HCT116 (cell line): ENCODE measurements at regions not wholly inside any gene's neighbourhood (a gene's known extent, or its start where the extent isn't known, plus 50 kb on each side); places are given as distances from the start of the nearest gene placed in this dataset.

ENCODE experiments used
- CTCF ChIP-seq, 3 experiments: fragments of 200-600 bp in 1 of 3; sonication (generic) in 1 of 3; IDR thresholded peaks in 2 of 3; conservative IDR thresholded peaks in 1 of 3; 2 replicates each; pipeline ENCODE4 v1.5.1; 2012 to 2017; ENCODE audit warnings: low read depth in 2 of 3, low read length in 2 of 3, antibody characterized with exemption in 1 of 3, borderline replicate concordance in 1 of 3, control low read depth in 1 of 3, mild to moderate bottlenecking in 1 of 3, mixed read lengths in 1 of 3, mixed run types in 1 of 3, moderate library complexity in 1 of 3; ENCODE audit not compliant: insufficient read depth in 1 of 3
- POLR2A ChIP-seq: IDR thresholded peaks from 2 replicates; pipeline ENCODE4 v1.7.0; 2011; ENCODE audit warnings: borderline replicate concordance; ENCODE audit not compliant: insufficient read depth, insufficient read length; ENCODE audit errors: extremely low read depth
- POLR2AphosphoS5 ChIP-seq: IDR thresholded peaks from 2 replicates; pipeline ENCODE4 v1.6.1; 2011; ENCODE audit warnings: mild to moderate bottlenecking, low read depth, low read length, moderate library complexity
- SP1 ChIP-seq: IDR thresholded peaks from 2 replicates; pipeline ENCODE4 v1.6.1; 2012; ENCODE audit warnings: low read depth
- TCF7L2 ChIP-seq: IDR thresholded peaks from 2 replicates; pipeline ENCODE4 v1.7.0; 2011; ENCODE audit warnings: borderline replicate concordance, inconsistent platforms; ENCODE audit not compliant: insufficient read depth, insufficient read length; ENCODE audit errors: extremely low read depth
- YY1 ChIP-seq: IDR thresholded peaks from 2 replicates; pipeline ENCODE4 v1.6.1; 2011; ENCODE audit warnings: low read length, low read depth, moderate library complexity, mild to moderate bottlenecking; ENCODE audit not compliant: insufficient replicate concordance; ENCODE audit errors: extremely low read depth
- ZNF274 ChIP-seq: fragments of 200-500 bp; sonication (Bioruptor generic); IDR thresholded peaks from 2 replicates; pipeline ENCODE4 v1.6.1; 2014; ENCODE audit warnings: mild to moderate bottlenecking, low read depth, low read length, inconsistent platforms

GRCh38 chr7:35446091-35446490 is 192.2 kb upstream of the TBX20 start:
- TF ChIP-seq POLR2AphosphoS5 (no peak), CTCF (IDR thresholded peaks at IDR 0.05 in 2 of 3, conservative IDR thresholded peaks at IDR 0.05 in 1 of 3; ENCODE audit: borderline replicate concordance in 1 of 3, insufficient read depth in 1 of 3, low read depth in 2 of 3, low read length in 2 of 3) (no peak), ZNF274 (no peak), TCF7L2 (no peak), POLR2A (no peak), YY1 (no peak), SP1 (no peak)
